ENCODE measurements at regions not wholly inside any gene's neighbourhood (a gene's known extent, or its start where the extent isn't known, plus 50 kb on each side); places are given as distances from the start of the nearest gene placed in this dataset.

GRCh38 chrX:131907488-131908314 lies 115.4 kb upstream of the STK26 start:
- Histone ChIP-seq H3K4me1 (no peaks in the 10 kb centered on the region), H3K27me3 (no peaks in the 10 kb centered on the region), H3K9me3 (no peaks in the 10 kb centered on the region), H3K36me3 (no peaks in the 10 kb centered on the region), H3K4me3 (replicated peaks in 1 of 3) (no peak overlapping the region), H3K27ac (no peak overlapping the region)
- TF ChIP-seq POLR2A (IDR thresholded peaks at IDR 0.05) (no peak), CTCF (IDR thresholded peaks at IDR 0.05) (no peak)
- WGBS, 2 donors = 90 to 93% methylated on average over 15 to 24 of the region's 31 CpGs
- DNase-seq = no peak
- intact Hi-C loops (cut with DNase I) = no loop called here

GRCh38 chrX:131910586-131910985 lies 112.5 kb upstream of the STK26 start:
- no peak overlapping the region for H3K4me3 ChIP-seq (replicated peaks in 1 of 3)
- no peak for TF ChIP-seq CTCF (IDR thresholded peaks at IDR 0.05)
- TF ChIP-seq POLR2A (IDR thresholded peaks at IDR 0.05) = no peak
- no peaks in the 10 kb centered on the region for H3K27me3 ChIP-seq
- no peak overlapping the region for H3K27ac ChIP-seq
- H3K36me3 ChIP-seq = no peaks in the 10 kb centered on the region
- no peaks in the 10 kb centered on the region for H3K4me1 ChIP-seq
- DNase-seq = no peak
- no peaks in the 10 kb centered on the region for H3K9me3 ChIP-seq
- intact Hi-C loops (cut with DNase I) = no loop called here
- WGBS, 2 donors = 80 to 88% methylated on average over 1 of the region's 1 CpG

GRCh38 chrX:131915488-131915887 lies 107.6 kb upstream of the STK26 start:
- intact Hi-C loops (cut with DNase I) = no loop called here
- WGBS, 2 donors = 89 to 91% methylated on average over 3 of the region's 3 CpGs
- Histone ChIP-seq H3K27ac (no peak overlapping the region), H3K36me3 (no peaks in the 10 kb centered on the region), H3K27me3 (no peaks in the 10 kb centered on the region), H3K9me3 (no peaks in the 10 kb centered on the region), H3K4me1 (no peaks in the 10 kb centered on the region), H3K4me3 (replicated peaks in 1 of 3) (no peak overlapping the region)
- TF ChIP-seq CTCF (IDR thresholded peaks at IDR 0.05) (no peak), POLR2A (IDR thresholded peaks at IDR 0.05) (no peak)
- DNase-seq = no peak

- H3K27ac ChIP-seq = no peak overlapping the region
- H3K4me1 ChIP-seq = no peaks in the 10 kb centered on the region
- H3K27me3 ChIP-seq = no peaks in the 10 kb centered on the region
- no peak for DNase-seq
- no peaks in the 10 kb centered on the region for H3K36me3 ChIP-seq
- H3K4me3 ChIP-seq (replicated peaks in 1 of 3) = no peak overlapping the region
- H3K9me3 ChIP-seq = no peaks in the 10 kb centered on the region
- intact Hi-C loops (cut with DNase I) = no loop called here
- 92 to 93% methylated on average over 2 of the region's 2 CpGs for WGBS, 2 donors
- TF ChIP-seq CTCF (IDR thresholded peaks at IDR 0.05) (no peak), POLR2A (IDR thresholded peaks at IDR 0.05) (no peak)
Observed at GRCh38 chrX:131917588-131917987, 105.5 kb upstream of the STK26 start.

GRCh38 chrX:131918839-131919238 lies 104.3 kb upstream of the STK26 start:
- 56 to 83% methylated on average over 1 of the region's 2 CpGs for WGBS, 2 donors
- TF ChIP-seq CTCF (IDR thresholded peaks at IDR 0.05) = no peak
- TF ChIP-seq POLR2A (IDR thresholded peaks at IDR 0.05) = no peak
- no peaks in the 10 kb centered on the region for H3K9me3 ChIP-seq
- no peak overlapping the region for H3K27ac ChIP-seq
- intact Hi-C loops (cut with DNase I) = no loop called here
- no peak overlapping the region for H3K4me3 ChIP-seq (replicated peaks in 1 of 3)
- no peak for DNase-seq
- no peaks in the 10 kb centered on the region for H3K4me1 ChIP-seq
- no peaks in the 10 kb centered on the region for H3K27me3 ChIP-seq
- H3K36me3 ChIP-seq = no peaks in the 10 kb centered on the region
